SH-SY5Y (cell line): ENCODE measurements at regions not wholly inside any gene's neighbourhood (a gene's known extent, or its start where the extent isn't known, plus 50 kb on each side); places are given as distances from the start of the nearest gene placed in this dataset.

Source experiments
- GATA2 ChIP-seq: IDR thresholded peaks from 2 replicates; pipeline ENCODE4 v1.6.1; 2011; ENCODE audit warnings: mild to moderate bottlenecking, low read depth, low read length
- GATA3 ChIP-seq: IDR thresholded peaks from 2 replicates; pipeline ENCODE4 v1.6.1; 2011; ENCODE audit warnings: low read depth, mild to moderate bottlenecking, low read length, moderate library complexity

GRCh38 chr9:13431222-13431536 is 151.7 kb upstream of the MPDZ start:
- TF ChIP-seq GATA2 = no peak
- no peak for TF ChIP-seq GATA3
